ENCODE measurements at regions not wholly inside any gene's neighbourhood (a gene's known extent, or its start where the extent isn't known, plus 50 kb on each side); places are given as distances from the start of the nearest gene placed in this dataset.

DNA sequence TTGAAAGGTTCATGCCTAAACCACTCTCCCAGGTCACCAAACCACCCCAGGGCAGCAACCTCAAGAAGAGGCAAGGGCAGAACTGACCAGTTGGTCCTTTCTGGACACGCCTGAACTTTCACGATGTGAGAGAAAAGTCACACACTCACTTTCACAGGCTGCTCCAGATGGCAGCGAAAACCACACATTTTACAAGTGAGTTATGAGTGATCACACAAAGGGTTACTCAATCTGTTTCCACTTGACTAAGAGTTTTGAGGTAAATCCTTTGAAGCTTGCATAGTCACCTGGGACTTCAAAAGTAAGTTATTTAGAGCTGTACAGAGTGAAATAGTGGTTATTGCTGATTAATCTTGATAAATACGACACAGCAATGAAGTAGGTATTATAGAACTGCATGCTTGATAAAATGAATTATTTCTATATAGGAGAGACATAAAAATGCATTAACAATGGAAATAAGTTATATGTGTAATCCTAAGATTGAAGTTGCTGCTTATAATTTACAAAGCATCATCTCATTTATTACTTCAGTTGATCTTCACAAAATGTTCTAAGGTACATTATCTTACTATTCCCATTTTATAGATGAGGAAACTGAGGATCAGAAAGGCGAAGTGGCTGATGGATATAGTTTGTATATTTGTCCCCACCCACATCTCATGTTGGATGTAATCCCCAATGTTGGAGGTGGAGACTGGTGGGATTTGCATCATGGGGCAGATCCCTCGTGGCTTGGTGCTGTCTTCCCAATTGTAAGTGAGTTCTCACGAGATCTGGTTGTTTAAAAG lies 103.0 kb upstream of the KLF3 start:
- DNase-seq, result peak in 3 of 5 donors; percentile 27 to 61 (median 59)
- H3K9me3 ChIP-seq (ENCODE audit: control insufficient read depth in 2 of 3, insufficient read depth in 1 of 3, low read length in 3 of 3), result no peaks in the 10 kb centered on the region
- no peak overlapping the region for H3K27ac ChIP-seq (ENCODE audit: low read depth in 2 of 2, low read length in 2 of 2)
- H3K4me3 ChIP-seq (ENCODE audit: low read length in 3 of 3), result no peak overlapping the region
- no peaks in the 10 kb centered on the region for H3K27me3 ChIP-seq (ENCODE audit: control insufficient read depth, insufficient read depth, low read length)
- FAIRE-seq, result no peak
- H3K36me3 ChIP-seq (ENCODE audit: control insufficient read depth in 2 of 3, insufficient read depth in 3 of 3, low read length in 3 of 3), result no peaks in the 10 kb centered on the region
- H3K9ac ChIP-seq (ENCODE audit: low read length in 3 of 3), result no peak overlapping the region
- TF ChIP-seq, protein P1, sequence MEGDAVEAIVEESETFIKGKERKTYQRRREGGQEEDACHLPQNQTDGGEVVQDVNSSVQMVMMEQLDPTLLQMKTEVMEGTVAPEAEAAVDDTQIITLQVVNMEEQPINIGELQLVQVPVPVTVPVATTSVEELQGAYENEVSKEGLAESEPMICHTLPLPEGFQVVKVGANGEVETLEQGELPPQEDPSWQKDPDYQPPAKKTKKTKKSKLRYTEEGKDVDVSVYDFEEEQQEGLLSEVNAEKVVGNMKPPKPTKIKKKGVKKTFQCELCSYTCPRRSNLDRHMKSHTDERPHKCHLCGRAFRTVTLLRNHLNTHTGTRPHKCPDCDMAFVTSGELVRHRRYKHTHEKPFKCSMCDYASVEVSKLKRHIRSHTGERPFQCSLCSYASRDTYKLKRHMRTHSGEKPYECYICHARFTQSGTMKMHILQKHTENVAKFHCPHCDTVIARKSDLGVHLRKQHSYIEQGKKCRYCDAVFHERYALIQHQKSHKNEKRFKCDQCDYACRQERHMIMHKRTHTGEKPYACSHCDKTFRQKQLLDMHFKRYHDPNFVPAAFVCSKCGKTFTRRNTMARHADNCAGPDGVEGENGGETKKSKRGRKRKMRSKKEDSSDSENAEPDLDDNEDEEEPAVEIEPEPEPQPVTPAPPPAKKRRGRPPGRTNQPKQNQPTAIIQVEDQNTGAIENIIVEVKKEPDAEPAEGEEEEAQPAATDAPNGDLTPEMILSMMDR (IDR thresholded peaks at IDR 0.05; ENCODE audit: borderline replicate concordance, extremely low read depth, insufficient read depth), result no peak
- intact Hi-C loops (cut with DNase I), result no loop called here
- no peaks in the 10 kb centered on the region for H3K4me1 ChIP-seq (ENCODE audit: control insufficient read depth in 2 of 3, insufficient read depth in 2 of 3, low read depth in 1 of 3, low read length in 3 of 3)

GRCh38 chr4:38562751-38563198 lies 101.2 kb upstream of the KLF3 start:
- Histone ChIP-seq H3K27me3 (ENCODE audit: control insufficient read depth, insufficient read depth, low read length) (no peaks in the 10 kb centered on the region), H3K9me3 (ENCODE audit: control insufficient read depth in 2 of 3, insufficient read depth in 1 of 3, low read length in 3 of 3) (no peaks in the 10 kb centered on the region), H3K27ac (ENCODE audit: low read depth in 2 of 2, low read length in 2 of 2) (no peak overlapping the region), H3K4me1 (ENCODE audit: control insufficient read depth in 2 of 3, insufficient read depth in 2 of 3, low read depth in 1 of 3, low read length in 3 of 3) (no peaks in the 10 kb centered on the region), H3K9ac (ENCODE audit: low read length in 3 of 3) (no peak overlapping the region), H3K36me3 (ENCODE audit: control insufficient read depth in 2 of 3, insufficient read depth in 3 of 3, low read length in 3 of 3) (no peaks in the 10 kb centered on the region), H3K4me3 (ENCODE audit: low read length in 3 of 3) (no peak overlapping the region)
- intact Hi-C loops (cut with DNase I), result no loop called here
- DNase-seq (peak in 3 of 5 donors; percentile 20 to 60 (median 39)), FAIRE-seq (no peak)
- TF ChIP-seq, protein P1 (IDR thresholded peaks at IDR 0.05; ENCODE audit: borderline replicate concordance, extremely low read depth, insufficient read depth), result no peak

- Histone ChIP-seq H3K36me3 (ENCODE audit: control insufficient read depth in 2 of 3, insufficient read depth in 3 of 3, low read length in 3 of 3) (no peaks in the 10 kb centered on the region), H3K9ac (ENCODE audit: low read length in 3 of 3) (no peak overlapping the region), H3K27me3 (ENCODE audit: control insufficient read depth, insufficient read depth, low read length) (no peaks in the 10 kb centered on the region), H3K9me3 (ENCODE audit: control insufficient read depth in 2 of 3, insufficient read depth in 1 of 3, low read length in 3 of 3) (no peaks in the 10 kb centered on the region), H3K27ac (ENCODE audit: low read depth in 2 of 2, low read length in 2 of 2) (peak overlapping the region in 1 of 2 donors; percentile 30), H3K4me3 (ENCODE audit: low read length in 3 of 3) (no peak overlapping the region), H3K4me1 (ENCODE audit: control insufficient read depth in 2 of 3, insufficient read depth in 2 of 3, low read depth in 1 of 3, low read length in 3 of 3) (no peaks in the 10 kb centered on the region)
- intact Hi-C loops (cut with DNase I), result no loop called here
- TF ChIP-seq, protein P1 (IDR thresholded peaks at IDR 0.05; ENCODE audit: borderline replicate concordance, extremely low read depth, insufficient read depth), result no peak
- FAIRE-seq (no peak), DNase-seq (no peak)
Measured at GRCh38 chr4:38563707-38564495, 100.1 kb upstream of the KLF3 start.

Measured in kidney (tissue), 13 donors.